ENCODE measurements at regions not wholly inside any gene's neighbourhood (a gene's known extent, or its start where the extent isn't known, plus 50 kb on each side); places are given as distances from the start of the nearest gene placed in this dataset.

DNA sequence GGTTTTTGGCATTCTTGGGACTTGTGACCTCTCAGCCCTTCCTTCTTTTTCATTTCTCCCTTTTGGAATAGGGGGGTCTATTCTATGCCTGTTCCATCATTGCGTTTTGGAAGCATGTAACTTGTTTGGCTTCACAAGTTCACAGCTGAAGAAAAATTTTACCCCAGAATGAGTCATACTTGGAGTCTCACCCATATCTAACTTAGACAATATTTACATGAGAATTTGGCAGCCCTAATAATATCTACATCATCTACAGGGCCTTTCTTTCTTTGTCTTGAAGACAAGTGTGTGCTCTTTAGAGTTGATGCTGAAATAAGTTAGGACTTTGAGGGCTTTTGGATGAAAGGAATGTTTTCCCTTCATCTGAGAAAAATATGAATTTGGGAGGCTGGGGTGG is 1312.9 kb upstream of the FLRT2 start:
- TF ChIP-seq, protein P1, sequence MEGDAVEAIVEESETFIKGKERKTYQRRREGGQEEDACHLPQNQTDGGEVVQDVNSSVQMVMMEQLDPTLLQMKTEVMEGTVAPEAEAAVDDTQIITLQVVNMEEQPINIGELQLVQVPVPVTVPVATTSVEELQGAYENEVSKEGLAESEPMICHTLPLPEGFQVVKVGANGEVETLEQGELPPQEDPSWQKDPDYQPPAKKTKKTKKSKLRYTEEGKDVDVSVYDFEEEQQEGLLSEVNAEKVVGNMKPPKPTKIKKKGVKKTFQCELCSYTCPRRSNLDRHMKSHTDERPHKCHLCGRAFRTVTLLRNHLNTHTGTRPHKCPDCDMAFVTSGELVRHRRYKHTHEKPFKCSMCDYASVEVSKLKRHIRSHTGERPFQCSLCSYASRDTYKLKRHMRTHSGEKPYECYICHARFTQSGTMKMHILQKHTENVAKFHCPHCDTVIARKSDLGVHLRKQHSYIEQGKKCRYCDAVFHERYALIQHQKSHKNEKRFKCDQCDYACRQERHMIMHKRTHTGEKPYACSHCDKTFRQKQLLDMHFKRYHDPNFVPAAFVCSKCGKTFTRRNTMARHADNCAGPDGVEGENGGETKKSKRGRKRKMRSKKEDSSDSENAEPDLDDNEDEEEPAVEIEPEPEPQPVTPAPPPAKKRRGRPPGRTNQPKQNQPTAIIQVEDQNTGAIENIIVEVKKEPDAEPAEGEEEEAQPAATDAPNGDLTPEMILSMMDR (IDR thresholded peaks at IDR 0.05): no peak
- no peak for DNase-seq
- Histone ChIP-seq H3K4me1 (no peaks in the 10 kb centered on the region), H3K27ac (no peak overlapping the region), H3K4me3 (no peak overlapping the region), H3K9me3 (no peaks in the 10 kb centered on the region), H3K27me3 (no peaks in the 10 kb centered on the region), H3K36me3 (no peaks in the 10 kb centered on the region)
- no peak for FAIRE-seq
- no peak for ATAC-seq
- intact Hi-C loops (cut with DNase I): no loop called here
- 80 to 85% methylated on average over 1 of the region's 1 CpG for WGBS, 2 donors

DNA sequence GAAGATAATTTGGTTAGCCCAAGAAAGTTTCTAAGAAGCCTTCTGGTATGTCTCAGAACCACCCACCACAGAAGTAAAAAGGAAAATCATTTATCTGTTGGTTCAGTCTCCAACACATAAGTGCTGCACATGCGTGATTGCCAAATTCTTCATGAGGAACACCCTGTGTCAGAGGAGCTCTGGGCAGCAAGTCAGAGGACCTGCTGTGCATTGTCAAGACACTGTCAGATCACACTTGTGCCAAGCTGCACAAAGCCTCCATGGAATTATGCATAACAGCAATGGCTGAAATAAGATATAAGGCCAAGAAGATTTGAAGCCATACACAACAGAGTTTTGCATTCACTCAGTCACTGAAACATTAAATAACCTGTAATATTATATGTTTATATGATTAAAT is 1304.7 kb upstream of the FLRT2 start:
- no peaks in the 10 kb centered on the region for H3K36me3 ChIP-seq
- H3K9me3 ChIP-seq: no peaks in the 10 kb centered on the region
- peak; percentile 5 for FAIRE-seq
- H3K4me3 ChIP-seq: no peak overlapping the region
- H3K27ac ChIP-seq: no peak overlapping the region
- TF ChIP-seq, protein P1 (IDR thresholded peaks at IDR 0.05): no peak
- no peak for DNase-seq
- no peaks in the 10 kb centered on the region for H3K27me3 ChIP-seq
- intact Hi-C loops (cut with DNase I): no loop called here
- ATAC-seq: no peak
- 90 to 96% methylated on average over 1 of the region's 1 CpG for WGBS, 2 donors
- H3K4me1 ChIP-seq: no peaks in the 10 kb centered on the region

DNA sequence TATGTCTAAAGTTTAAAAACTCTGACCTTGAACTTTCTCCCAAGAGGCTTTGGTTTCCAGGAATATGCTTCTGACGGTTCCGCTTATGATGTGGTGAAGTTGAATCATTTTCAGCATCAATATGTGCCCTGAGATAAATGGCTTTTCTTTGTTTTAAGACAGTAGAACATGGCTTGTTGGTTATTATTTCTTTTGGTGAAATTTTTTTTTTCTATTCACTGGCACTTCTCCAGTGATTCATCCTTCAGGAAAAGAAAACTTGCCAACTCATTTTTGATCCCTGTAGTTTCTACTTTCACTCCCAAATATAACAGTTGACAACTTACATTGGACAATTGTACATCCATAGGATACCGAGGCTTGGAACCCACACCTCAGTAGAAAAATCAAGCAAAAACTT is 1301.2 kb upstream of the FLRT2 start:
- no peak for DNase-seq
- Histone ChIP-seq H3K9me3 (no peaks in the 10 kb centered on the region), H3K27ac (no peak overlapping the region), H3K36me3 (no peaks in the 10 kb centered on the region), H3K4me3 (no peak overlapping the region), H3K4me1 (no peaks in the 10 kb centered on the region), H3K27me3 (no peaks in the 10 kb centered on the region)
- no peak for FAIRE-seq
- WGBS, 2 donors: 76 to 86% methylated on average over 3 of the region's 3 CpGs
- intact Hi-C loops (cut with DNase I): no loop called here
- TF ChIP-seq, protein P1 (IDR thresholded peaks at IDR 0.05): no peak
- no peak for ATAC-seq

GRCh38 chr14:84234281-84234680 is 1295.7 kb upstream of the FLRT2 start:
- intact Hi-C loops (cut with DNase I): no loop called here
- H3K4me1 ChIP-seq: no peaks in the 10 kb centered on the region
- FAIRE-seq (no peak), DNase-seq (no peak), ATAC-seq (no peak)
- H3K4me3 ChIP-seq: no peak overlapping the region
- TF ChIP-seq, protein P1 (IDR thresholded peaks at IDR 0.05): no peak
- H3K27me3 ChIP-seq: no peaks in the 10 kb centered on the region
- no peaks in the 10 kb centered on the region for H3K36me3 ChIP-seq
- no peaks in the 10 kb centered on the region for H3K9me3 ChIP-seq
- no peak overlapping the region for H3K27ac ChIP-seq
- 93 to 94% methylated on average over 7 of the region's 7 CpGs for WGBS, 2 donors

GRCh38 chr14:84236290-84236689 is 1293.7 kb upstream of the FLRT2 start:
- H3K4me1 ChIP-seq: no peaks in the 10 kb centered on the region
- no peak overlapping the region for H3K4me3 ChIP-seq
- 89 to 93% methylated on average over 3 of the region's 3 CpGs for WGBS, 2 donors
- no peak for DNase-seq
- no peak for FAIRE-seq
- no peaks in the 10 kb centered on the region for H3K9me3 ChIP-seq
- no peak overlapping the region for H3K27ac ChIP-seq
- intact Hi-C loops (cut with DNase I): no loop called here
- ATAC-seq: no peak
- TF ChIP-seq, protein P1 (IDR thresholded peaks at IDR 0.05): no peak
- no peaks in the 10 kb centered on the region for H3K36me3 ChIP-seq
- no peaks in the 10 kb centered on the region for H3K27me3 ChIP-seq
